HG02885 (cell line): ENCODE measurements at regions not wholly inside any gene's neighbourhood (a gene's known extent, or its start where the extent isn't known, plus 50 kb on each side); places are given as distances from the start of the nearest gene placed in this dataset.

Experiments
- ATAC-seq: cut with Tn5 transposase; IDR thresholded peaks from one replicate; pipeline ENCODE4 v1.9.1; 2021; ENCODE audit warnings: mild to moderate bottlenecking; ENCODE audit not compliant: unreplicated experiment, poor library complexity

- ATAC-seq: no peak
Observed at GRCh38 chr2:118179445-118179844, 91.2 kb downstream of the INSIG2 start.

GRCh38 chr2:118177884-118178283 lies 89.6 kb downstream of the INSIG2 start:
- no peak for ATAC-seq

GRCh38 chr2:118177318-118177717 lies 89.0 kb downstream of the INSIG2 start:
- no peak for ATAC-seq

GRCh38 chr2:118176601-118177000 lies 88.3 kb downstream of the INSIG2 start:
- no peak for ATAC-seq

GRCh38 chr2:118171546-118171945 lies 83.3 kb downstream of the INSIG2 start:
- no peak for ATAC-seq

- peak; percentile 59 for ATAC-seq
Observed at GRCh38 chr2:118169359-118170005, 81.2 kb downstream of the INSIG2 start.

- ATAC-seq: no peak
Observed at GRCh38 chr2:118168615-118169014, 80.3 kb downstream of the INSIG2 start.

GRCh38 chr2:118167026-118167425 lies 78.8 kb downstream of the INSIG2 start:
- ATAC-seq: no peak

GRCh38 chr2:118166242-118166641 lies 78.0 kb downstream of the INSIG2 start:
- ATAC-seq: no peak

- no peak for ATAC-seq
Observed at GRCh38 chr2:118165595-118165994, 77.3 kb downstream of the INSIG2 start.
